NCI-H128 (cell line): ENCODE measurements at regions not wholly inside any gene's neighbourhood (a gene's known extent, or its start where the extent isn't known, plus 50 kb on each side); places are given as distances from the start of the nearest gene placed in this dataset.
A peak's percentile ranks its signal among the peaks of the same experiment; 100 is the strongest.

Experiments
- DNase-seq: peaks from one replicate; lab custom pipeline; 2025; ENCODE audit not compliant: unreplicated experiment; lab: John Stamatoyannopoulos, UW

GRCh38 chr13:40484101-40484800, 182.2 kb downstream of the FOXO1 start:
- DNase-seq = no peak

GRCh38 chr13:40484974-40485373, 181.5 kb downstream of the FOXO1 start:
- DNase-seq = no peak

GRCh38 chr13:40485611-40486517, 180.6 kb downstream of the FOXO1 start:
- no peak for DNase-seq

- no peak for DNase-seq
These were observed 179.8 kb downstream of the FOXO1 start for GRCh38 chr13:40486518-40487163.

- no peak for DNase-seq
These were observed 177.5 kb downstream of the FOXO1 start for GRCh38 chr13:40488869-40489391.

GRCh38 chr13:40490086-40490758, 176.2 kb downstream of the FOXO1 start:
- DNase-seq = peak; percentile 8

GRCh38 chr13:40492511-40492910, 173.9 kb downstream of the FOXO1 start:
- DNase-seq = no peak

GRCh38 chr13:40494513-40494912, 171.9 kb downstream of the FOXO1 start:
- no peak for DNase-seq

- DNase-seq = no peak
These were observed 171.4 kb downstream of the FOXO1 start for GRCh38 chr13:40494946-40495620.

- DNase-seq = no peak
These were observed 170.8 kb downstream of the FOXO1 start for GRCh38 chr13:40495621-40496001.

GRCh38 chr13:40496035-40496810, 170.2 kb downstream of the FOXO1 start:
- no peak for DNase-seq

- DNase-seq = no peak
These were observed 168.0 kb downstream of the FOXO1 start for GRCh38 chr13:40498461-40498860.

GRCh38 chr13:40502236-40502635, 164.2 kb downstream of the FOXO1 start:
- DNase-seq = no peak

GRCh38 chr13:40503011-40503410, 163.4 kb downstream of the FOXO1 start:
- DNase-seq = no peak

- no peak for DNase-seq
These were observed 162.4 kb downstream of the FOXO1 start for GRCh38 chr13:40503966-40504591.

- DNase-seq = no peak
These were observed 161.8 kb downstream of the FOXO1 start for GRCh38 chr13:40504641-40505040.

- no peak for DNase-seq
These were observed 161.2 kb downstream of the FOXO1 start for GRCh38 chr13:40505196-40505595.
